Effector memory CD4-positive, alpha-beta T cell (primary cell): ENCODE measurements at regions not wholly inside any gene's neighbourhood (a gene's known extent, or its start where the extent isn't known, plus 50 kb on each side); places are given as distances from the start of the nearest gene placed in this dataset.

ENCODE experiments used
- DNase-seq, 3 donors: peaks; one replicate each; pipeline ENCODE4 v3.0.0-alpha.2; 2020
- H3K27ac ChIP-seq: 2 replicates; pipeline ENCODE4 v1.7.0; 2013; ENCODE audit warnings: mild to moderate bottlenecking, low read length, moderate library complexity; ENCODE audit not compliant: insufficient read depth, poor library complexity, severe bottlenecking
- H3K27me3 ChIP-seq: replicated peaks from 2 replicates; pipeline ENCODE4 v1.7.0; 2013; ENCODE audit warnings: mild to moderate bottlenecking, low read length; ENCODE audit not compliant: insufficient read depth, control insufficient read depth, poor library complexity, severe bottlenecking
- H3K36me3 ChIP-seq: 2 replicates; pipeline ENCODE4 v1.7.0; 2013; ENCODE audit warnings: mild to moderate bottlenecking, low read length, moderate library complexity; ENCODE audit not compliant: control insufficient read depth, insufficient read depth
- H3K4me1 ChIP-seq: 2 replicates; pipeline ENCODE4 v1.7.0; 2013; ENCODE audit warnings: low read length, mild to moderate bottlenecking; ENCODE audit not compliant: control insufficient read depth, insufficient read depth, poor library complexity, severe bottlenecking
- H3K4me3 ChIP-seq: 2 replicates; pipeline ENCODE4 v1.7.0; 2013; ENCODE audit warnings: low read length, low read depth, mild to moderate bottlenecking; ENCODE audit not compliant: insufficient read depth, poor library complexity, severe bottlenecking
- H3K9me3 ChIP-seq: 2 replicates; pipeline ENCODE4 v1.7.0; 2013; ENCODE audit warnings: mild to moderate bottlenecking, low read length, moderate library complexity; ENCODE audit not compliant: control insufficient read depth

- H3K9me3 ChIP-seq = no peaks in the 10 kb centered on the region
- no peak overlapping the region for H3K27ac ChIP-seq
- H3K27me3 ChIP-seq = no peaks in the 10 kb centered on the region
- no peak overlapping the region for H3K4me3 ChIP-seq
- no peaks in the 10 kb centered on the region for H3K4me1 ChIP-seq
- no peak for DNase-seq
- H3K36me3 ChIP-seq = no peaks in the 10 kb centered on the region
Observed at GRCh38 chr2:83951378-83951947, 507.6 kb downstream of the SUCLG1 start.

- Histone ChIP-seq H3K4me3 (no peak overlapping the region), H3K27ac (no peak overlapping the region), H3K27me3 (no peaks in the 10 kb centered on the region), H3K9me3 (no peaks in the 10 kb centered on the region), H3K4me1 (no peaks in the 10 kb centered on the region), H3K36me3 (no peaks in the 10 kb centered on the region)
- no peak for DNase-seq
Observed at GRCh38 chr2:83949361-83949760, 509.7 kb downstream of the SUCLG1 start.

- Histone ChIP-seq H3K27ac (no peak overlapping the region), H3K27me3 (no peaks in the 10 kb centered on the region), H3K9me3 (no peaks in the 10 kb centered on the region), H3K4me1 (no peaks in the 10 kb centered on the region), H3K4me3 (no peak overlapping the region), H3K36me3 (no peaks in the 10 kb centered on the region)
- no peak for DNase-seq
Observed at GRCh38 chr2:83944191-83944590, 514.9 kb downstream of the SUCLG1 start.

- no peaks in the 10 kb centered on the region for H3K4me1 ChIP-seq
- H3K4me3 ChIP-seq = no peak overlapping the region
- H3K36me3 ChIP-seq = no peaks in the 10 kb centered on the region
- no peak overlapping the region for H3K27ac ChIP-seq
- no peaks in the 10 kb centered on the region for H3K9me3 ChIP-seq
- no peak for DNase-seq
- H3K27me3 ChIP-seq = no peaks in the 10 kb centered on the region
Observed at GRCh38 chr2:83943265-83943664, 515.8 kb downstream of the SUCLG1 start.

- Histone ChIP-seq H3K9me3 (no peaks in the 10 kb centered on the region), H3K4me3 (no peak overlapping the region), H3K4me1 (no peaks in the 10 kb centered on the region), H3K36me3 (no peaks in the 10 kb centered on the region), H3K27ac (no peak overlapping the region), H3K27me3 (no peaks in the 10 kb centered on the region)
- DNase-seq = no peak
Observed at GRCh38 chr2:83941886-83942285, 517.2 kb downstream of the SUCLG1 start.

- Histone ChIP-seq H3K27me3 (no peaks in the 10 kb centered on the region), H3K36me3 (no peaks in the 10 kb centered on the region), H3K4me3 (no peak overlapping the region), H3K9me3 (no peaks in the 10 kb centered on the region), H3K4me1 (no peaks in the 10 kb centered on the region), H3K27ac (no peak overlapping the region)
- no peak for DNase-seq
Observed at GRCh38 chr2:83933749-83934148, 525.3 kb downstream of the SUCLG1 start.

- no peaks in the 10 kb centered on the region for H3K36me3 ChIP-seq
Observed at GRCh38 chr2:83923531-83923930, 535.5 kb downstream of the SUCLG1 start.

GRCh38 chr2:83916559-83916958 is 542.5 kb downstream of the SUCLG1 start:
- no peaks in the 10 kb centered on the region for H3K27me3 ChIP-seq
- no peak overlapping the region for H3K4me3 ChIP-seq
- H3K27ac ChIP-seq = no peak overlapping the region
- no peaks in the 10 kb centered on the region for H3K4me1 ChIP-seq
- DNase-seq = no peak
- no peaks in the 10 kb centered on the region for H3K9me3 ChIP-seq
- H3K36me3 ChIP-seq = no peaks in the 10 kb centered on the region

More at GRCh38 chr2:83923531-83923930, 535.5 kb downstream of the SUCLG1 start:
- Histone ChIP-seq H3K27me3 (no peaks in the 10 kb centered on the region), H3K9me3 (no peaks in the 10 kb centered on the region), H3K27ac (no peak overlapping the region), H3K4me3 (no peak overlapping the region), H3K4me1 (no peaks in the 10 kb centered on the region)
- no peak for DNase-seq

- Histone ChIP-seq H3K36me3 (no peaks in the 10 kb centered on the region), H3K9me3 (no peaks in the 10 kb centered on the region), H3K4me3 (no peak overlapping the region), H3K27me3 (no peaks in the 10 kb centered on the region), H3K27ac (no peak overlapping the region), H3K4me1 (no peaks in the 10 kb centered on the region)
- no peak for DNase-seq
Observed at GRCh38 chr2:83915381-83915780, 543.7 kb downstream of the SUCLG1 start.

- Histone ChIP-seq H3K4me1 (no peaks in the 10 kb centered on the region), H3K9me3 (no peaks in the 10 kb centered on the region), H3K4me3 (no peak overlapping the region), H3K27me3 (no peaks in the 10 kb centered on the region), H3K36me3 (no peaks in the 10 kb centered on the region), H3K27ac (no peak overlapping the region)
- no peak for DNase-seq
Observed at GRCh38 chr2:83908750-83909149, 550.3 kb downstream of the SUCLG1 start.
